ENCODE measurements at regions not wholly inside any gene's neighbourhood (a gene's known extent, or its start where the extent isn't known, plus 50 kb on each side); places are given as distances from the start of the nearest gene placed in this dataset.

DNA sequence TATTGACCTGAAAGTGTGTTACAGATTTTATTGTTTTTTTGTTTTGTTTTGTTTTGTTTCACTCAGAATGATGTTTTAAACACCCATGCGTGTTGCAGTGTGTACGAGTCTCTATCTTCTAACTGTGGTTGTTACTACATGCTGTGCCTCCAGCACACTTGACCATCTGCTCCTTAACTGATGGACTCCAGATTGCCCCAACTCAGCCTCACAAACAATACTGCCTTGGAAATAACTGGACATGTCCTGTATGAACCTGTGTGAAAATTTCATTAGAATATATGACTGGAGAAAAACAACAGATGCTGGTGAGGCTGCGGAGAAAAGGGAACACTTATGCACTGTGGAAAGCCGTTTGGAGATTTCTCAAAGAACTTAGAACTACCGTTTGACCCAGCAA is 68.7 kb upstream of the HAND1 start:
- no peaks in the 10 kb centered on the region for H3K4me1 ChIP-seq

DNA sequence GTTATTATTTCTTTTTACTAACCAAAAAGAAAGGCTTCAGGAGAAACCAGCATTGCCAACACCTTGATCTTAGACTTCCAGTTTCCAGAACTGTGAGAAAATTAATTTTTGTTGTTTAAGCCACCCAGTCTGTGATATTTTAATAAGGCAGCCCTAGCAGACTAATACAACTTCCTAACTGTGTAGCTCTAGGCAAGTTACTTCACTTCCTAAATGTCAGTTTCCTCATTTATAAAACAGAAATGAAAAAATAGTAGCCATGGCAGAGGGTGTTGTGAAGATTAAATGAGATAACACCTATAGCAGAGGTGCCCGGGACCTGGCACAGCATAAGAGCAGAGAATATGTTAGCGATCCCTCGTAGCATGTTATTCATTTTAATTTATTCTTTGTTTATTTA is 66.6 kb upstream of the HAND1 start:
- 65 to 77% methylated on average over 3 of the region's 3 CpGs for WGBS, 2 donors
- ATAC-seq (no peak), FAIRE-seq (no peak), DNase-seq (no peak)
- no peak overlapping the region for H3K4me3 ChIP-seq
- H3K27me3 ChIP-seq = peaks cover 0 to 8% (median 0%) of the 10 kb centered on the region in 4 donors
- H3K9me3 ChIP-seq = no peaks in the 10 kb centered on the region
- no peaks in the 10 kb centered on the region for H3K36me3 ChIP-seq
- no peak overlapping the region for H3K27ac ChIP-seq
- intact Hi-C loops (cut with DNase I) = no loop called here
- TF ChIP-seq, protein P1, sequence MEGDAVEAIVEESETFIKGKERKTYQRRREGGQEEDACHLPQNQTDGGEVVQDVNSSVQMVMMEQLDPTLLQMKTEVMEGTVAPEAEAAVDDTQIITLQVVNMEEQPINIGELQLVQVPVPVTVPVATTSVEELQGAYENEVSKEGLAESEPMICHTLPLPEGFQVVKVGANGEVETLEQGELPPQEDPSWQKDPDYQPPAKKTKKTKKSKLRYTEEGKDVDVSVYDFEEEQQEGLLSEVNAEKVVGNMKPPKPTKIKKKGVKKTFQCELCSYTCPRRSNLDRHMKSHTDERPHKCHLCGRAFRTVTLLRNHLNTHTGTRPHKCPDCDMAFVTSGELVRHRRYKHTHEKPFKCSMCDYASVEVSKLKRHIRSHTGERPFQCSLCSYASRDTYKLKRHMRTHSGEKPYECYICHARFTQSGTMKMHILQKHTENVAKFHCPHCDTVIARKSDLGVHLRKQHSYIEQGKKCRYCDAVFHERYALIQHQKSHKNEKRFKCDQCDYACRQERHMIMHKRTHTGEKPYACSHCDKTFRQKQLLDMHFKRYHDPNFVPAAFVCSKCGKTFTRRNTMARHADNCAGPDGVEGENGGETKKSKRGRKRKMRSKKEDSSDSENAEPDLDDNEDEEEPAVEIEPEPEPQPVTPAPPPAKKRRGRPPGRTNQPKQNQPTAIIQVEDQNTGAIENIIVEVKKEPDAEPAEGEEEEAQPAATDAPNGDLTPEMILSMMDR (IDR thresholded peaks at IDR 0.05) = no peak
- H3K4me1 ChIP-seq = no peaks in the 10 kb centered on the region

More for the DNA sequence above, 68.7 kb upstream of the HAND1 start:
- DNase-seq (no peak), ATAC-seq (no peak), FAIRE-seq (no peak)
- Histone ChIP-seq H3K4me3 (no peak overlapping the region), H3K36me3 (no peaks in the 10 kb centered on the region), H3K27ac (no peak overlapping the region), H3K27me3 (peaks cover 0 to 8% (median 0%) of the 10 kb centered on the region in 4 donors), H3K9me3 (no peaks in the 10 kb centered on the region)
- TF ChIP-seq, protein P1 (IDR thresholded peaks at IDR 0.05) = no peak
- intact Hi-C loops (cut with DNase I) = no loop called here
- 68 to 82% methylated on average over 5 of the region's 5 CpGs for WGBS, 2 donors

GRCh38 chr5:154543380-154543779 is 65.4 kb upstream of the HAND1 start:
- Histone ChIP-seq H3K4me3 (no peak overlapping the region), H3K27me3 (peaks cover 0 to 8% (median 0%) of the 10 kb centered on the region in 4 donors), H3K4me1 (no peaks in the 10 kb centered on the region), H3K27ac (no peak overlapping the region), H3K9me3 (no peaks in the 10 kb centered on the region), H3K36me3 (no peaks in the 10 kb centered on the region)
- DNase-seq = no peak
- 73 to 74% methylated on average over 5 of the region's 5 CpGs for WGBS, 2 donors
- TF ChIP-seq, protein P1 (IDR thresholded peaks at IDR 0.05) = no peak
- no peak for FAIRE-seq
- no peak for ATAC-seq
- intact Hi-C loops (cut with DNase I) = no loop called here

DNA sequence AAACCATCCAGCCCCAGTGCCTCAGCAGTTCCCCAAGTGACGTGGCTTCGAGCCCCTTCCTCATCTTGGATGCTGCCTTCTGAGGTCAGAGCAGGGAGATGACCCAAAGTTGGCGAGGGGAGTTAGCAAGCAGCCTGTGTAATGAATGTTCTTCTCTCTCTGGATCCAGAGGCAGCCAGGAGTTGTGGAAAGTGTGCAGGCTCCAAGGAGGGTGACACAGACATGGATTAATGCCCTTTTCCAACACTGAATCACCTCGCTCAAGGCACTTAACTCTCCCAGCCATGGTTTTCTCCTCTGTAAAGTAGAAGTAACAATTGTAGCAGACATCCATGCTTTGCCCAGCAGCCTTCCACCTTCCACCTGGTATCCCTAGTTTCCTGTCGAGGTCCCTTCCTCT is 64.6 kb upstream of the HAND1 start:
- 43 to 49% methylated on average over 5 of the region's 5 CpGs for WGBS, 2 donors
- H3K36me3 ChIP-seq = no peaks in the 10 kb centered on the region
- intact Hi-C loops (cut with DNase I) = no loop called here
- H3K27me3 ChIP-seq = peaks cover 0 to 8% (median 0%) of the 10 kb centered on the region in 4 donors
- no peaks in the 10 kb centered on the region for H3K9me3 ChIP-seq
- DNase-seq = no peak
- no peak for FAIRE-seq
- no peaks in the 10 kb centered on the region for H3K4me1 ChIP-seq
- TF ChIP-seq, protein P1 (IDR thresholded peaks at IDR 0.05) = no peak
- H3K4me3 ChIP-seq = no peak overlapping the region
- ATAC-seq = no peak
- no peak overlapping the region for H3K27ac ChIP-seq

- TF ChIP-seq, protein P1 (IDR thresholded peaks at IDR 0.05) = no peak
- H3K4me3 ChIP-seq = no peak overlapping the region
- 47 to 61% methylated on average over 6 of the region's 6 CpGs for WGBS, 2 donors
- H3K36me3 ChIP-seq = no peaks in the 10 kb centered on the region
- intact Hi-C loops (cut with DNase I) = no loop called here
- no peaks in the 10 kb centered on the region for H3K4me1 ChIP-seq
- no peak for ATAC-seq
- peaks cover 0 to 8% (median 0%) of the 10 kb centered on the region in 4 donors for H3K27me3 ChIP-seq
- FAIRE-seq = no peak
- H3K27ac ChIP-seq = no peak overlapping the region
- no peak for DNase-seq
- no peaks in the 10 kb centered on the region for H3K9me3 ChIP-seq
Measured at GRCh38 chr5:154542000-154542399, 64.0 kb upstream of the HAND1 start.
